D721Med (cell line): ENCODE measurements at regions not wholly inside any gene's neighbourhood (a gene's known extent, or its start where the extent isn't known, plus 50 kb on each side); places are given as distances from the start of the nearest gene placed in this dataset.
A peak's percentile ranks its signal among the peaks of the same experiment; 100 is the strongest.

Experiments used
- DNase-seq: peaks from one replicate; pipeline ENCODE4 v3.0.0; 2011; ENCODE audit warnings: low spot score; ENCODE audit not compliant: insufficient read length
- FAIRE-seq: peaks from 2 replicates; lab custom pipeline; 2011; peaks lifted over from hg19 to GRCh38; lab: Jason Lieb, UNC
- CTCF ChIP-seq: IDR thresholded peaks from 2 replicates; pipeline ENCODE4 v1.5.1; 2012; ENCODE audit warnings: mild to moderate bottlenecking, control low read depth; ENCODE audit not compliant: insufficient read depth; ENCODE audit errors: missing control alignments

- DNase-seq (no peak), FAIRE-seq (no peak)
- no peak for TF ChIP-seq CTCF
Measured at GRCh38 chr1:88560621-88561020, 123.5 kb upstream of the PKN2 start.

GRCh38 chr1:88562991-88563390, 121.1 kb upstream of the PKN2 start:
- FAIRE-seq: no peak
- no peak for DNase-seq

GRCh38 chr1:88566615-88567387, 117.3 kb upstream of the PKN2 start:
- no peak for TF ChIP-seq CTCF
- no peak for DNase-seq
- FAIRE-seq: peak; percentile 75

More at GRCh38 chr1:88562991-88563390, 121.1 kb upstream of the PKN2 start:
- no peak for TF ChIP-seq CTCF

- FAIRE-seq (no peak), DNase-seq (no peak)
- no peak for TF ChIP-seq CTCF
Measured at GRCh38 chr1:88571506-88571905, 112.6 kb upstream of the PKN2 start.

- DNase-seq: no peak
- TF ChIP-seq CTCF: no peak
- no peak for FAIRE-seq
Measured at GRCh38 chr1:88579598-88579997, 104.5 kb upstream of the PKN2 start.

- no peak for DNase-seq
- FAIRE-seq: no peak
Measured at GRCh38 chr1:88581703-88582102, 102.4 kb upstream of the PKN2 start.

More at GRCh38 chr1:88581703-88582102, 102.4 kb upstream of the PKN2 start:
- TF ChIP-seq CTCF: no peak
